NB4 (cell line): ENCODE measurements at regions not wholly inside any gene's neighbourhood (a gene's known extent, or its start where the extent isn't known, plus 50 kb on each side); places are given as distances from the start of the nearest gene placed in this dataset.
A peak's percentile ranks its signal among the peaks of the same experiment; 100 is the strongest.
"Not testable (repeated sequence)": the region's sequence is repeated elsewhere in the genome, so short reads cannot be mapped to it uniquely, and the experiment has no call there.

Experiments used
- DNase-seq: peaks from one replicate; pipeline ENCODE4 v3.0.0; 2010; ENCODE audit warnings: low read depth
- H3K4me3 ChIP-seq: one replicate; pipeline ENCODE4 v1.5.1; 2011; ENCODE audit warnings: mild to moderate bottlenecking, low read depth, low read length, moderate library complexity
- CTCF ChIP-seq: IDR thresholded peaks from one replicate; pipeline ENCODE4 v1.5.1; 2012; ENCODE audit warnings: low read depth, low read length
- MYC ChIP-seq: IDR thresholded peaks from 2 replicates; pipeline ENCODE4 v1.6.1; 2011; ENCODE audit warnings: low read depth, low read length
- POLR2A ChIP-seq: IDR thresholded peaks from 2 replicates; pipeline ENCODE4 v1.6.1; 2011; ENCODE audit warnings: mild to moderate bottlenecking; ENCODE audit not compliant: insufficient read length; ENCODE audit errors: extremely low read depth
- TF ChIP-seq, protein P1 (sequence below): IDR thresholded peaks from 2 replicates; pipeline ENCODE4 v1.6.1; 2011; ENCODE audit warnings: low read depth, low read length

DNA sequence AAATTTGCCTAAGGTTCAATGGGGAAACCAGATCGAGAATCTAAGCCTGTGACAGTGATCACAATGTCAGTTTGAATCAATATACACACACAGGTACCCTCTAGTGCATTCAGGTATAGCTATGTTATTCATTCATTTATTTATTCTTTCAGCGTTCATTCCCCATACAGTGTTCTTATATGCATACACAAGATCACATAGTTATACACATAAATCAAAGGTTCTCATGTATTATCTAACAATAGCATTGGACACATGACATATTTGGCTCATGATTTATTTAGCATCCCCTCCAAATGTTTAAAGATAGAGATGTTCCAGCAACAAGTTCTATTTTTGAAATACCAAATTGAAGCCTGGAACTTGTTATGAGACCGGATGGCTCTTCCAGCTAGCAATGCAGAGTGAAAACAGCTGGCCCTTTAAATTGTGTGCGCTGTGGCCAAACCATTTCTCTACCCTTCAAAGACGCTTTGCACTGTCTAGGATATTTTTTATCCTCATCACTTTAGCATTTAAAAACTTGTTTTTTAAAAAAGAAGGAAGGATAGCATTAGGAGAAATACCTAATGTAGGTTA is 131.0 kb downstream of the ATXN3L start:
- TF ChIP-seq POLR2A, result no peak
- TF ChIP-seq CTCF, result no peak
- DNase-seq, result no peak
- H3K4me3 ChIP-seq, result no peak overlapping the region

DNA sequence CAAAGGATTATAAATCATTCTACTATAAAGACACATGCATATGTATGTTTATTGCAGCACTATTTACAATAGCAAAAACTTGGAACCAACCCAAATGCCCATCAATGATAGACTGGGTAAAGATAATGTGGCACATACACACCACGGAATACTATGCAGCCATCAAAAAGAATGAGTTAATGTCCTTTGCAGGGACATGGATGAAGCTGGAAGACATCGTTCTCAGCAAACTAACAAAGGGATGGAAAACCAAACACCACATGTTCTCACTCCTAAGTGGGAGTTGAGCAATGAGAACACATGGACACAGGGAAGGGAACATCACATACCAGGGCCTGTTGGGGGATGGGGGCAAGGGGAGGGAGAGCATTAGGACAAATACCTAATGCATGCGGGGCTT is 133.2 kb downstream of the ATXN3L start:
- not testable (repeated sequence) for H3K4me3 ChIP-seq, DNase-seq

DNA sequence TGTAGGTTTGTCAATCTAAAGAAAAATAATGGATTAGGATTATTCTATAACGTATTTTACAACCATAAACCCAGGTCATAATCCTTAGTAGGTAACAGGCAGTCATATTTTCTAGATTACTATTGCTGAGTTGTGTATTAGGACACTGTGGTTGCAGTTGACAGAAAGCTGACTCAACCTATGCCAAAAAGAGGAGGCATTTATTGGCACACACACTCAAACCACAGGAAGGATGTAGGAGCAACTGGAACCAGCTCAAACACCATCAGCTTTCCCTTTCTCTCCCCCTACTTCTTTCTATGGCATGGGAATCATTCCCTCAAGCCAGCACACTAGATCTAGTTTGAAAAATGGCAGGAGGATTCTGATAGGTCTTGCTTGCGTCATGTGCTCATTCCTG is 136.4 kb upstream of the FAM9C start:
- TF ChIP-seq POLR2A (no peak), MYC (no peak), CTCF (no peak)
- TF ChIP-seq, protein P1, sequence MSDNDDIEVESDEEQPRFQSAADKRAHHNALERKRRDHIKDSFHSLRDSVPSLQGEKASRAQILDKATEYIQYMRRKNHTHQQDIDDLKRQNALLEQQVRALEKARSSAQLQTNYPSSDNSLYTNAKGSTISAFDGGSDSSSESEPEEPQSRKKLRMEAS, result no peak
- no peak overlapping the region for H3K4me3 ChIP-seq
- DNase-seq, result peak; percentile 55

DNA sequence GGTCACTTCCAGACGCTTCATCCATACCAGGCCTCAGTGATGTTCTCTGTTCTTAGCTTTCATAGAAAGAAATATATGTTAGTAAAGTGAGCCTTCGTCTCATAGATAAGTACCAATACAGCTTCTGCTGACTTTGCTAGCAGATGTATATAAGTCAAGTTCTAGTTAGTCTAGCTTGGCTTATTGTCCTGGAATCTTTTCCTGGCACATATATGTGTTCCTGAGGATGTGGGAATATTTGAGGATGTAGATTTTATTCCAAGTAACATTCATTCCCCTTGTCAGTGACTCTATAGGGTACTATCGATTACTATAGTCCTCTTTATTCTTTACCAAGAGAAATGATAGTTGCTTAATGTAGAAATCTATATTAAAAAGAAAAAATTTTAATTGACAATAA is 135.2 kb upstream of the FAM9C start:
- TF ChIP-seq, protein P1, result no peak
- TF ChIP-seq POLR2A (no peak), CTCF (no peak), MYC (no peak)
- no peak for DNase-seq
- H3K4me3 ChIP-seq, result no peak overlapping the region

GRCh38 chrX:13179100-13179499 is 134.7 kb upstream of the FAM9C start:
- no peak for DNase-seq
- H3K4me3 ChIP-seq, result no peak overlapping the region
- TF ChIP-seq MYC (no peak), CTCF (no peak), POLR2A (no peak)
- TF ChIP-seq, protein P1, result no peak

GRCh38 chrX:13177921-13178566 is 133.6 kb upstream of the FAM9C start:
- H3K4me3 ChIP-seq, result no peak overlapping the region
- TF ChIP-seq POLR2A (no peak), MYC (no peak), CTCF (no peak)
- TF ChIP-seq, protein P1, result no peak
- no peak for DNase-seq
